Neural cell (in vitro differentiated cells): ENCODE measurements at regions not wholly inside any gene's neighbourhood (a gene's known extent, or its start where the extent isn't known, plus 50 kb on each side); places are given as distances from the start of the nearest gene placed in this dataset.

Source experiments
- H2AFZ ChIP-seq: fragments of 200-600, 300-800 bp; sonication (generic), shearing (Covaris generic); 2 replicates; pipeline ENCODE4 v1.6.0; 2014; ENCODE audit warnings: low read depth, mild to moderate bottlenecking, antibody characterized with exemption, low read length, moderate library complexity
- H3F3A ChIP-seq: fragments of 200-600 bp; shearing (Covaris generic); 2 replicates; pipeline ENCODE4 v1.6.1; 2016; ENCODE audit warnings: mild to moderate bottlenecking, moderate library complexity, mixed read lengths, antibody characterized with exemption, low read length; ENCODE audit not compliant: insufficient read depth, poor library complexity, severe bottlenecking
- H3K27ac ChIP-seq: fragments of 200-600, 300-800 bp; sonication (generic), shearing (Covaris generic); 2 replicates; pipeline ENCODE4 v1.5.1; 2014; ENCODE audit warnings: mild to moderate bottlenecking, low read length, moderate library complexity
- H3K27me3 ChIP-seq: fragments of 300-800, 200-600 bp; sonication (generic), shearing (Covaris generic); 2 replicates; pipeline ENCODE4 v1.6.0; 2014; ENCODE audit warnings: mild to moderate bottlenecking, low read depth, low read length, moderate library complexity; ENCODE audit not compliant: insufficient read depth
- H3K36me3 ChIP-seq: fragments of 300-800, 200-600 bp; sonication (generic), shearing (Covaris generic); 2 replicates; pipeline ENCODE4 v1.5.1; 2014; ENCODE audit warnings: mild to moderate bottlenecking, antibody characterized with exemption, low read length, moderate library complexity; ENCODE audit not compliant: insufficient read depth
- H3K4me2 ChIP-seq: fragments of 300-800, 200-600 bp; sonication (generic), shearing (Covaris generic); 2 replicates; pipeline ENCODE4 v1.6.0; 2014; ENCODE audit warnings: mild to moderate bottlenecking, low read length
- H3K4me3 ChIP-seq: fragments of 300-800, 200-600 bp; sonication (generic), shearing (Covaris generic); 2 replicates; pipeline ENCODE4 v1.5.1; 2014; ENCODE audit warnings: mild to moderate bottlenecking, low read length, moderate library complexity
- H3K79me2 ChIP-seq: fragments of 200-600 bp; shearing (Covaris generic); replicated peaks from 2 replicates; pipeline ENCODE4 v1.6.0; 2014; ENCODE audit warnings: mild to moderate bottlenecking, low read length, moderate library complexity; ENCODE audit not compliant: insufficient read depth
- H3K9ac ChIP-seq: fragments of 300-800, 200-600 bp; sonication (generic), shearing (Covaris generic); 2 replicates; pipeline ENCODE4 v1.6.1; 2016; ENCODE audit warnings: mild to moderate bottlenecking, low read length, mixed read lengths
- H3K9me2 ChIP-seq: fragments of 200-600 bp; shearing (Covaris generic); 2 replicates; pipeline ENCODE4 v1.6.1; 2016; ENCODE audit warnings: mild to moderate bottlenecking, low read length, mixed read lengths; ENCODE audit not compliant: insufficient read depth
- H3K9me3 ChIP-seq: fragments of 200-600, 300-800 bp; sonication (generic), shearing (Covaris generic); 2 replicates; pipeline ENCODE4 v1.6.1; 2016; ENCODE audit warnings: mild to moderate bottlenecking, mixed run types, low read length, moderate library complexity, mixed read lengths
- H4K20me1 ChIP-seq: fragments of 200-600 bp; shearing (Covaris generic); 2 replicates; pipeline ENCODE4 v1.6.1; 2016; ENCODE audit warnings: mild to moderate bottlenecking, mixed run types; ENCODE audit not compliant: insufficient read depth
- CTCF ChIP-seq: fragments of 450-650 bp; IDR thresholded peaks from 2 replicates; pipeline ENCODE4 v1.5.1; 2014; ENCODE audit warnings: antibody characterized with exemption, mild to moderate bottlenecking, moderate library complexity; ENCODE audit not compliant: poor library complexity, severe bottlenecking
- EP300 ChIP-seq: fragments of 450-650 bp; conservative IDR thresholded peaks from 2 replicates; pipeline ENCODE4 v1.6.1; 2014; ENCODE audit warnings: antibody characterized with exemption, mild to moderate bottlenecking, moderate library complexity; ENCODE audit not compliant: poor library complexity, severe bottlenecking
- EZH2 ChIP-seq: fragments of 200-600, 300-800 bp; shearing (Covaris generic), sonication (generic); IDR thresholded peaks from 2 replicates; pipeline ENCODE4 v1.6.1; 2014; ENCODE audit warnings: antibody characterized with exemption, low read length, borderline replicate concordance, mild to moderate bottlenecking; ENCODE audit not compliant: insufficient read depth, poor library complexity, severe bottlenecking
- MXI1 ChIP-seq: fragments of 450-650 bp; conservative IDR thresholded peaks from 2 replicates; pipeline ENCODE4 v1.6.1; 2014; ENCODE audit warnings: antibody characterized with exemption, mild to moderate bottlenecking; ENCODE audit not compliant: poor library complexity, severe bottlenecking
- POLR2AphosphoS5 ChIP-seq: IDR thresholded peaks from 2 replicates; pipeline ENCODE4 v1.6.1; 2012
- RAD21 ChIP-seq: fragments of 450-650 bp; conservative IDR thresholded peaks from 2 replicates; pipeline ENCODE4 v1.6.1; 2014; ENCODE audit warnings: antibody characterized with exemption, mild to moderate bottlenecking, moderate library complexity
- SMC3 ChIP-seq: fragments of 450-650 bp; conservative IDR thresholded peaks from 2 replicates; pipeline ENCODE4 v1.6.1; 2014; ENCODE audit warnings: antibody characterized with exemption, mild to moderate bottlenecking, moderate library complexity; ENCODE audit not compliant: poor library complexity
- TAF1 ChIP-seq: IDR thresholded peaks from 2 replicates; pipeline ENCODE4 v1.6.1; 2012; ENCODE audit warnings: low read depth
- TF ChIP-seq, protein P1 (sequence below): IDR thresholded peaks from 2 replicates; pipeline ENCODE4 v1.6.1; 2012; ENCODE audit warnings: borderline replicate concordance

GRCh38 chr6:147947521-147947920 lies 395.1 kb upstream of the SASH1 start:
- no peak overlapping the region for H2AFZ ChIP-seq
- H4K20me1 ChIP-seq: no peaks in the 10 kb centered on the region
- H3K79me2 ChIP-seq: no peaks in the 10 kb centered on the region
- H3K4me3 ChIP-seq: no peak overlapping the region
- H3K36me3 ChIP-seq: no peaks in the 10 kb centered on the region
- no peaks in the 10 kb centered on the region for H3K9me3 ChIP-seq
- H3K9me2 ChIP-seq: no peaks in the 10 kb centered on the region
- TF ChIP-seq MXI1: no peak
- TF ChIP-seq EZH2: no peak
- no peak for TF ChIP-seq CTCF
- TF ChIP-seq SMC3: no peak
- no peak for TF ChIP-seq TAF1
- TF ChIP-seq RAD21: no peak
- TF ChIP-seq, protein P1, sequence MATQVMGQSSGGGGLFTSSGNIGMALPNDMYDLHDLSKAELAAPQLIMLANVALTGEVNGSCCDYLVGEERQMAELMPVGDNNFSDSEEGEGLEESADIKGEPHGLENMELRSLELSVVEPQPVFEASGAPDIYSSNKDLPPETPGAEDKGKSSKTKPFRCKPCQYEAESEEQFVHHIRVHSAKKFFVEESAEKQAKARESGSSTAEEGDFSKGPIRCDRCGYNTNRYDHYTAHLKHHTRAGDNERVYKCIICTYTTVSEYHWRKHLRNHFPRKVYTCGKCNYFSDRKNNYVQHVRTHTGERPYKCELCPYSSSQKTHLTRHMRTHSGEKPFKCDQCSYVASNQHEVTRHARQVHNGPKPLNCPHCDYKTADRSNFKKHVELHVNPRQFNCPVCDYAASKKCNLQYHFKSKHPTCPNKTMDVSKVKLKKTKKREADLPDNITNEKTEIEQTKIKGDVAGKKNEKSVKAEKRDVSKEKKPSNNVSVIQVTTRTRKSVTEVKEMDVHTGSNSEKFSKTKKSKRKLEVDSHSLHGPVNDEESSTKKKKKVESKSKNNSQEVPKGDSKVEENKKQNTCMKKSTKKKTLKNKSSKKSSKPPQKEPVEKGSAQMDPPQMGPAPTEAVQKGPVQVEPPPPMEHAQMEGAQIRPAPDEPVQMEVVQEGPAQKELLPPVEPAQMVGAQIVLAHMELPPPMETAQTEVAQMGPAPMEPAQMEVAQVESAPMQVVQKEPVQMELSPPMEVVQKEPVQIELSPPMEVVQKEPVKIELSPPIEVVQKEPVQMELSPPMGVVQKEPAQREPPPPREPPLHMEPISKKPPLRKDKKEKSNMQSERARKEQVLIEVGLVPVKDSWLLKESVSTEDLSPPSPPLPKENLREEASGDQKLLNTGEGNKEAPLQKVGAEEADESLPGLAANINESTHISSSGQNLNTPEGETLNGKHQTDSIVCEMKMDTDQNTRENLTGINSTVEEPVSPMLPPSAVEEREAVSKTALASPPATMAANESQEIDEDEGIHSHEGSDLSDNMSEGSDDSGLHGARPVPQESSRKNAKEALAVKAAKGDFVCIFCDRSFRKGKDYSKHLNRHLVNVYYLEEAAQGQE: no peak
- no peak for TF ChIP-seq EP300
- no peak for TF ChIP-seq POLR2AphosphoS5
- H3F3A ChIP-seq: no peaks in the 10 kb centered on the region
- H3K27me3 ChIP-seq: no peaks in the 10 kb centered on the region
- H3K27ac ChIP-seq: no peak overlapping the region
- no peak overlapping the region for H3K9ac ChIP-seq
- no peak overlapping the region for H3K4me2 ChIP-seq

DNA sequence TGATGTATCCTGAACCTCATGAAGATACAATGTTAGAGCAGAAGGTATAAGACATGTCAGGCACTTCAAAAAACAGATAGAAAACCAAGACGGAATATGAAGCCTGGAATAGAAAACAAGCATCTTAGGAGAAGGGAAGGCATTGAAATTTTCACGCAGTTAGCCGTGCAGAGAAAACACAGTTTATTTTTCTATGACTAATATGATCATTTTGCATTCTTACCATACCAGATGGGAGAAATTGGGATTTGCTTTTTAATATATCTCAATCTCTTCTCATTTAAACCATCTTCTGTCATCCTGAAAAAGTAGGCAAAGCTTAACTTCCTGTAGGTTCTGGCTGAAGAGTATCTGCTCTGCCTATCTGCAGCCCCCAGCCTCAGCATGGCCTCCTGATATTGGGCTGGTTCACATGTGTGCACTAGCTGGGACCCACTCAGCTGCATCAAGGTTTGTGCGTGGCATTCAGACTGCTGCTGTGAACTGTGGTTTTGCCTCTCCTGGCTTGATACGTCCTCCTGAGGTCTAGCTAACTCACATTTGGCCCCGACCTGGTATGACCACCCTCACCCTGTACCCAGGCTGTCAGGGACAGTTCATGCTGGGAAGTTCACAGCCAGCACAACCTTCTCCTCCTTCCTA lies 392.5 kb upstream of the SASH1 start:
- Histone ChIP-seq H3K27ac (no peak overlapping the region), H3K9ac (no peak overlapping the region), H3K9me3 (no peaks in the 10 kb centered on the region), H3K79me2 (no peaks in the 10 kb centered on the region), H3K27me3 (no peaks in the 10 kb centered on the region), H4K20me1 (no peaks in the 10 kb centered on the region), H3K4me2 (no peak overlapping the region), H3K36me3 (no peaks in the 10 kb centered on the region), H3K4me3 (no peak overlapping the region), H3F3A (no peaks in the 10 kb centered on the region), H3K9me2 (no peaks in the 10 kb centered on the region), H2AFZ (no peak overlapping the region)
- no peak for TF ChIP-seq RAD21
- TF ChIP-seq TAF1: no peak
- no peak for TF ChIP-seq SMC3
- TF ChIP-seq POLR2AphosphoS5: no peak
- TF ChIP-seq CTCF: no peak
- no peak for TF ChIP-seq EP300
- TF ChIP-seq MXI1: no peak
- TF ChIP-seq, protein P1: no peak
- TF ChIP-seq EZH2: no peak
